NCI-H2227 treated with DMSO at 0.1 percent for 48 hours (cell line): ENCODE measurements at regions not wholly inside any gene's neighbourhood (a gene's known extent, or its start where the extent isn't known, plus 50 kb on each side); places are given as distances from the start of the nearest gene placed in this dataset.
"Not testable (repeated sequence)": the region's sequence is repeated elsewhere in the genome, so short reads cannot be mapped to it uniquely, and the experiment has no call there.

ENCODE experiments used
- DNase-seq: peaks from one replicate; lab custom pipeline; 2025; lab: John Stamatoyannopoulos, UW

GRCh38 chr1:55535724-55536544, 320.8 kb upstream of the USP24 start:
- no peak for DNase-seq

- DNase-seq: no peak
Observed at GRCh38 chr1:55534565-55535121, 319.5 kb upstream of the USP24 start.

- DNase-seq: no peak
Observed at GRCh38 chr1:55531644-55532043, 316.5 kb upstream of the USP24 start.

- no peak for DNase-seq
Observed at GRCh38 chr1:55530749-55531478, 315.8 kb upstream of the USP24 start.

- no peak for DNase-seq
Observed at GRCh38 chr1:55529017-55529416, 313.9 kb upstream of the USP24 start.

GRCh38 chr1:55527831-55528230, 312.7 kb upstream of the USP24 start:
- no peak for DNase-seq

GRCh38 chr1:55526716-55527115, 311.6 kb upstream of the USP24 start:
- no peak for DNase-seq

GRCh38 chr1:55524006-55524405, 308.8 kb upstream of the USP24 start:
- DNase-seq: no peak

GRCh38 chr1:55522982-55523381, 307.8 kb upstream of the USP24 start:
- DNase-seq: no peak

- DNase-seq: no peak
Observed at GRCh38 chr1:55522353-55522903, 307.3 kb upstream of the USP24 start.

GRCh38 chr1:55520861-55521260, 305.7 kb upstream of the USP24 start:
- no peak for DNase-seq

- DNase-seq: no peak
Observed at GRCh38 chr1:55519937-55520683, 304.9 kb upstream of the USP24 start.

GRCh38 chr1:55519276-55519675, 304.1 kb upstream of the USP24 start:
- no peak for DNase-seq

- DNase-seq: no peak
Observed at GRCh38 chr1:55517036-55517435, 301.9 kb upstream of the USP24 start.

GRCh38 chr1:55514571-55514970, 299.4 kb upstream of the USP24 start:
- DNase-seq: not testable (repeated sequence)

- DNase-seq: no peak
Observed at GRCh38 chr1:55512466-55512865, 297.3 kb upstream of the USP24 start.

- no peak for DNase-seq
Observed at GRCh38 chr1:55507578-55507931, 292.4 kb upstream of the USP24 start.

GRCh38 chr1:55506740-55507577, 291.8 kb upstream of the USP24 start:
- no peak for DNase-seq

GRCh38 chr1:55505326-55505725, 290.2 kb upstream of the USP24 start:
- DNase-seq: no peak

- DNase-seq: no peak
Observed at GRCh38 chr1:55504306-55504731, 289.2 kb upstream of the USP24 start.

- DNase-seq: no peak
Observed at GRCh38 chr1:55503663-55504305, 288.6 kb upstream of the USP24 start.
